GM12878 (cell line): ENCODE measurements at regions not wholly inside any gene's neighbourhood (a gene's known extent, or its start where the extent isn't known, plus 50 kb on each side); places are given as distances from the start of the nearest gene placed in this dataset.

ENCODE experiments used
- ATAC-seq: fragments of 200-7000 bp; cut with Tn5 transposase; 3 replicates; pipeline ENCODE4 v1.9.1; 2020; ENCODE audit warnings: mild to moderate bottlenecking, moderate library complexity
- BruUV-seq: library from RNA; stranded (reverse); fragments of 400-500 nt; replicated peaks from 2 replicates; lab custom pipeline; 2021; lab: Mats Ljungman, UMichigan
- CTCF ChIA-PET: fragments of 300-600 bp; sonication (Branson Sonifier 250); formaldehyde crosslinking; extraction: SDS; loops from one replicate; lab custom pipeline; 2021; ENCODE audit warnings: inconsistent platforms; lab: Yijun Ruan, JAX
- POLR2A ChIA-PET: fragments of 350-600 bp; formaldehyde crosslinking; extraction: SDS; loops from one replicate; lab custom pipeline; 2021; ENCODE audit warnings: inconsistent platforms; lab: Charles Lee
- RAD21 ChIA-PET: fragments of 300-600 bp; sonication (Branson Sonifier 250); formaldehyde crosslinking; loops from one replicate; lab custom pipeline; 2023; ENCODE audit warnings: antibody characterized with exemption; ENCODE audit not compliant: unreplicated experiment; lab: Charles Lee
- SMC1A ChIA-PET: fragments of 300-600 bp; sonication (Branson Sonifier 250); formaldehyde crosslinking; loops from one replicate; lab custom pipeline; 2023; ENCODE audit not compliant: unreplicated experiment, uncharacterized antibody; lab: Charles Lee
- DNase-seq: peaks from one replicate; pipeline ENCODE4 v3.0.0-alpha.2; 2011; ENCODE audit warnings: low read depth, low spot score
- FAIRE-seq: peaks from 3 replicates; lab custom pipeline; 2011; peaks lifted over from hg19 to GRCh38; lab: Jason Lieb, UNC
- H2AFZ ChIP-seq: 2 replicates; pipeline ENCODE4 v1.6.0; 2011; ENCODE audit warnings: low read depth, low read length, control low read depth; ENCODE audit not compliant: control insufficient read depth
- H3K27ac ChIP-seq: 2 replicates; pipeline ENCODE4 v1.5.1; 2011; ENCODE audit warnings: control low read depth; ENCODE audit not compliant: control insufficient read depth, insufficient read depth
- H3K27me3 ChIP-seq, 2 experiments: replicated peaks in 1 of 2; 2 replicates each; pipeline versions ENCODE4 v1.6.0 to v1.6.1; 2011; ENCODE audit warnings: low read length in 1 of 2; ENCODE audit not compliant: control insufficient read depth in 2 of 2, insufficient read depth in 2 of 2
- H3K36me3 ChIP-seq, 2 experiments: 2 replicates each; pipeline ENCODE4 v1.5.1; 2011; ENCODE audit warnings: low read length in 1 of 2; ENCODE audit not compliant: control insufficient read depth in 2 of 2, insufficient read depth in 2 of 2
- H3K4me1 ChIP-seq: 2 replicates; pipeline ENCODE4 v1.6.1; 2011; ENCODE audit warnings: mild to moderate bottlenecking, low read length, moderate library complexity, mixed read lengths; ENCODE audit not compliant: control insufficient read depth, insufficient read depth
- H3K4me2 ChIP-seq: 2 replicates; pipeline ENCODE4 v1.6.0; 2011; ENCODE audit warnings: control low read depth; ENCODE audit not compliant: control insufficient read depth, insufficient read depth
- H3K4me3 ChIP-seq: fragments of 200-600 bp; sonication (generic); 2 replicates; pipeline ENCODE4 v1.5.1; 2016
- H3K79me2 ChIP-seq: 2 replicates; pipeline ENCODE4 v1.6.0; 2011; ENCODE audit warnings: low read length; ENCODE audit not compliant: control insufficient read depth, insufficient read depth
- H3K9ac ChIP-seq: 2 replicates; pipeline ENCODE4 v1.8.0; 2011; ENCODE audit warnings: low read length, control low read depth, mixed read lengths; ENCODE audit not compliant: control insufficient read depth, insufficient read depth
- H3K9me3 ChIP-seq: replicated peaks from 3 replicates; pipeline ENCODE4 v1.5.1; 2011; ENCODE audit warnings: mild to moderate bottlenecking, low read length; ENCODE audit not compliant: control insufficient read depth, insufficient read depth
- H4K20me1 ChIP-seq: 2 replicates; pipeline ENCODE4 v1.6.0; 2011; ENCODE audit not compliant: control insufficient read depth, insufficient read depth
- CEBPZ ChIP-seq: fragments of 150-350 bp; IDR thresholded peaks from 2 replicates; pipeline ENCODE4 v1.6.1; 2016; ENCODE audit warnings: low read depth, low read length
- EED ChIP-seq: sonication (generic); IDR thresholded peaks from 2 replicates; pipeline ENCODE4 v1.6.1; 2016; ENCODE audit warnings: antibody characterized with exemption, low read depth
- EZH2 ChIP-seq: IDR thresholded peaks from 2 replicates; pipeline ENCODE4 v1.6.1; 2012; ENCODE audit warnings: low read depth, mild to moderate bottlenecking, control low read depth, inconsistent platforms, low read length, borderline replicate concordance; ENCODE audit not compliant: control insufficient read depth
- FOXK2 ChIP-seq: fragments of 450-650 bp; IDR thresholded peaks from 2 replicates; pipeline ENCODE4 v1.6.1; 2017; ENCODE audit warnings: mild to moderate bottlenecking, moderate library complexity
- MEF2B ChIP-seq: fragments of 450-650 bp; IDR thresholded peaks from 2 replicates; pipeline ENCODE4 v1.6.1; 2018; ENCODE audit warnings: mild to moderate bottlenecking, moderate library complexity; ENCODE audit not compliant: partially characterized antibody, poor library complexity, severe bottlenecking
- SPI1 ChIP-seq: IDR thresholded peaks from 2 replicates; pipeline ENCODE4 v1.6.1; 2011; ENCODE audit warnings: low read depth, mild to moderate bottlenecking, low read length, moderate library complexity, borderline replicate concordance; ENCODE audit not compliant: insufficient read depth
- WGBS: methylation state at CpG from one replicate; pipeline ENCODE4 v1.1.6; 2016; ENCODE audit warnings: low lambda C conversion rate; ENCODE audit not compliant: insufficient replicate concordance, insufficient coverage; ENCODE audit errors: missing lambda C conversion rate; 5-methylcytosine and 5-hydroxymethylcytosine counted together
- in situ Hi-C: fragments of 300-500 bp; cut with MboI; formaldehyde crosslinking; loops from 9 replicates; pipeline ENCODE4 v1.14.3; 2018; ENCODE audit warnings: mixed read lengths
- intact Hi-C: fragments of 100-400 bp; cut with micrococcal nuclease; formaldehyde crosslinking; loops from one replicate; pipeline ENCODE4 v1.14.2; 2022; ENCODE audit not compliant: unreplicated experiment
- TF ChIP-seq, protein P1 (sequence below): IDR thresholded peaks from 2 replicates; pipeline ENCODE4 v1.6.1; 2011; ENCODE audit warnings: borderline replicate concordance, low read depth, mild to moderate bottlenecking, moderate library complexity, low read length; ENCODE audit not compliant: insufficient read depth, poor library complexity, severe bottlenecking

GRCh38 chr3:30439451-30440053 lies 166.8 kb upstream of the TGFBR2 start:
- WGBS = 57% methylated on average over 9 of the region's 9 CpGs
- H3K36me3 ChIP-seq = no peaks in the 10 kb centered on the region
- H3K4me3 ChIP-seq = no peak overlapping the region
- no peak overlapping the region for H3K9ac ChIP-seq
- no peak overlapping the region for H3K27ac ChIP-seq
- H2AFZ ChIP-seq = no peak overlapping the region
- H3K79me2 ChIP-seq = no peaks in the 10 kb centered on the region
- H3K9me3 ChIP-seq = no peaks in the 10 kb centered on the region
- TF ChIP-seq, protein P1, sequence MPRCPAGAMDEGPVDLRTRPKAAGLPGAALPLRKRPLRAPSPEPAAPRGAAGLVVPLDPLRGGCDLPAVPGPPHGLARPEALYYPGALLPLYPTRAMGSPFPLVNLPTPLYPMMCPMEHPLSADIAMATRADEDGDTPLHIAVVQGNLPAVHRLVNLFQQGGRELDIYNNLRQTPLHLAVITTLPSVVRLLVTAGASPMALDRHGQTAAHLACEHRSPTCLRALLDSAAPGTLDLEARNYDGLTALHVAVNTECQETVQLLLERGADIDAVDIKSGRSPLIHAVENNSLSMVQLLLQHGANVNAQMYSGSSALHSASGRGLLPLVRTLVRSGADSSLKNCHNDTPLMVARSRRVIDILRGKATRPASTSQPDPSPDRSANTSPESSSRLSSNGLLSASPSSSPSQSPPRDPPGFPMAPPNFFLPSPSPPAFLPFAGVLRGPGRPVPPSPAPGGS = no peak
- no peak for TF ChIP-seq FOXK2
- TF ChIP-seq SPI1 = no peak
- no peak for TF ChIP-seq EED
- no peak for TF ChIP-seq EZH2
- TF ChIP-seq CEBPZ = no peak
- no peak for TF ChIP-seq MEF2B
- ChIA-PET SMC1A (no interaction called here), CTCF (no interaction called here), POLR2A (no interaction called here), RAD21 (no interaction called here)
- in situ Hi-C loops (no loop called here), intact Hi-C loops (loop anchor here (10.0 kb wide), 1 partner anchor 255 kb away; no protein-coding TSS in a partner anchor)
- no peak for ATAC-seq
- H3K4me2 ChIP-seq = no peak overlapping the region
- no peak for FAIRE-seq
- H3K4me1 ChIP-seq = no peaks in the 10 kb centered on the region
- no peaks in the 10 kb centered on the region for H4K20me1 ChIP-seq
- no peaks in the 10 kb centered on the region for H3K27me3 ChIP-seq
- no peak for DNase-seq
- no TSS peak for BruUV-seq
